Liver (tissue), 8 donors: ENCODE measurements at regions not wholly inside any gene's neighbourhood (a gene's known extent, or its start where the extent isn't known, plus 50 kb on each side); places are given as distances from the start of the nearest gene placed in this dataset.

ENCODE experiments used
- DNase-seq: peaks from one replicate; pipeline ENCODE4 v3.0.0-alpha.2; 2017; ENCODE audit warnings: low spot score
- H3K27ac ChIP-seq, 2 donors: one replicate each; pipeline ENCODE4 v1.7.0; 2013; ENCODE audit warnings: inconsistent platforms in 2 of 2, low read length in 2 of 2, control low read depth in 1 of 2, low read depth in 1 of 2, mild to moderate bottlenecking in 1 of 2
- H3K27me3 ChIP-seq, 4 donors: one replicate each; pipeline versions ENCODE4 v1.6.1 to v1.7.0; 2013; ENCODE audit warnings: low read length in 3 of 4, inconsistent platforms in 1 of 4, mild to moderate bottlenecking in 1 of 4, moderate library complexity in 1 of 4; ENCODE audit not compliant: control insufficient read depth in 4 of 4, insufficient read depth in 4 of 4
- H3K36me3 ChIP-seq, 4 donors: one replicate each; pipeline versions ENCODE4 v1.6.1 to v1.7.0; 2013; ENCODE audit warnings: low read length in 3 of 4, mild to moderate bottlenecking in 3 of 4, low read depth in 1 of 4, moderate library complexity in 1 of 4; ENCODE audit not compliant: control insufficient read depth in 4 of 4, insufficient read depth in 3 of 4
- H3K4me1 ChIP-seq, 4 donors: one replicate each; pipeline versions ENCODE4 v1.6.1 to v1.7.0; 2013; ENCODE audit warnings: low read length in 3 of 4, mild to moderate bottlenecking in 3 of 4, moderate library complexity in 1 of 4; ENCODE audit not compliant: control insufficient read depth in 4 of 4, insufficient read depth in 4 of 4
- H3K4me3 ChIP-seq, 3 donors: one replicate each; pipeline versions ENCODE4 v1.6.1 to v1.7.0; 2013; ENCODE audit warnings: low read length in 3 of 3, control low read depth in 1 of 3, low read depth in 1 of 3, mild to moderate bottlenecking in 1 of 3
- H3K9ac ChIP-seq, 2 donors: one replicate each; pipeline ENCODE4 v1.7.0; 2013; ENCODE audit warnings: low read length in 2 of 2, mild to moderate bottlenecking in 2 of 2, moderate library complexity in 2 of 2, control low read depth in 1 of 2, low read depth in 1 of 2
- H3K9me3 ChIP-seq, 4 donors: one replicate each; pipeline versions ENCODE4 v1.6.1 to v1.7.0; 2013; ENCODE audit warnings: low read length in 3 of 4; ENCODE audit not compliant: control insufficient read depth in 4 of 4
- ATF3 ChIP-seq: IDR thresholded peaks from 2 replicates; pipeline ENCODE4 v1.6.1; 2016; ENCODE audit warnings: antibody characterized with exemption
- FOXA1 ChIP-seq: IDR thresholded peaks from 2 replicates; pipeline ENCODE4 v1.6.1; 2016; ENCODE audit warnings: antibody characterized with exemption
- FOXA2 ChIP-seq: IDR thresholded peaks from 2 replicates; pipeline ENCODE4 v1.6.1; 2016; ENCODE audit warnings: antibody characterized with exemption
- HNF4A ChIP-seq, 2 donors: conservative IDR thresholded peaks; 2 replicates each; pipeline ENCODE4 v1.6.1; 2016; ENCODE audit warnings: antibody characterized with exemption in 2 of 2, mild to moderate bottlenecking in 2 of 2
- HNF4G ChIP-seq: IDR thresholded peaks from 2 replicates; pipeline ENCODE4 v1.6.1; 2016; ENCODE audit warnings: antibody characterized with exemption
- JUND ChIP-seq, 2 donors: IDR thresholded peaks; 2 replicates each; pipeline ENCODE4 v1.6.1; 2016; ENCODE audit warnings: antibody characterized with exemption in 2 of 2
- NR2F2 ChIP-seq: IDR thresholded peaks from 2 replicates; pipeline ENCODE4 v1.6.1; 2016; ENCODE audit warnings: antibody characterized with exemption
- RAD21 ChIP-seq, 2 donors: IDR thresholded peaks; 2 replicates each; pipeline ENCODE4 v1.6.1; 2016; ENCODE audit warnings: antibody characterized with exemption in 2 of 2, mild to moderate bottlenecking in 2 of 2
- RXRA ChIP-seq, 2 donors: IDR thresholded peaks; 2 replicates each; pipeline ENCODE4 v1.6.1; 2017 to 2018; ENCODE audit warnings: antibody characterized with exemption in 2 of 2, mild to moderate bottlenecking in 1 of 2
- SP1 ChIP-seq: IDR thresholded peaks from 2 replicates; pipeline ENCODE4 v1.6.1; 2018; ENCODE audit warnings: antibody characterized with exemption, mild to moderate bottlenecking
- TAF1 ChIP-seq: conservative IDR thresholded peaks from 2 replicates; pipeline ENCODE4 v1.6.1; 2016; ENCODE audit warnings: antibody characterized with exemption, mild to moderate bottlenecking
- YY1 ChIP-seq: IDR thresholded peaks from 2 replicates; pipeline ENCODE4 v1.6.1; 2016; ENCODE audit warnings: antibody characterized with exemption, mild to moderate bottlenecking
- WGBS: extraction: QIAGEN DNeasy Blood & Tissue Kit; methylation state at CpG from one replicate; pipeline ENCODE4 v1.1.7; 2013; 5-methylcytosine and 5-hydroxymethylcytosine counted together
- TF ChIP-seq, protein P1 (sequence below): fragments of 150-350 bp; IDR thresholded peaks from 2 replicates; pipeline ENCODE4 v1.5.1; 2017; ENCODE audit warnings: improper control_type of control experiment, low read depth, low read length; ENCODE audit not compliant: missing input control
- TF ChIP-seq, protein P2 (sequence below): IDR thresholded peaks from 2 replicates; pipeline ENCODE4 v1.6.1; 2016; ENCODE audit warnings: antibody characterized with exemption
- TF ChIP-seq, protein P3 (sequence below): IDR thresholded peaks from 2 replicates; pipeline ENCODE4 v1.6.1; 2016; ENCODE audit warnings: antibody characterized with exemption
- donor health status: healthy.
- donor health status: healthy.
- donor health status: healthy.
- donor health status: healthy.
- donor health status: healthy.

DNA sequence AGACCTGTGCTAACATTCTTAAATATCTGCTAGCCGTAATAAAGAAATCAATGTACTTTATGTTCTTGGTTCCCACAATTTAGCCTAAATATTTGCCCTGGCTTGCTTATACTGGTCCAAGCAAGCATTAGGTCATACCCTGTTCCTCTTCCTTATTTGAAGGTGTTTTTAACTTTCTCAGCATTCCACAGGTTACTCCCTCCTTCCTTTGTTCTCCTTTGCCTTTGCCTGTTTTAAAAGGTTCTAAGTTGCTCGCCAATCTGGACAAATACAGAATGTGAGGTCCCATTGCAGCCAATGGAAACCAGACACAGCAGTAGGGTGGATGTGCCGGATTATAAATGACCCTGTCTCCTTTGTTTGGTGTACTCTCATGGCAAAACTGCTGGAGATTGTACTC, 436.8 kb upstream of the PCDH7 start:
- Histone ChIP-seq H3K27me3 (no peaks in the 10 kb centered on the region), H3K9me3 (no peaks in the 10 kb centered on the region), H3K9ac (no peak overlapping the region), H3K4me1 (no peaks in the 10 kb centered on the region), H3K27ac (no peak overlapping the region), H3K4me3 (no peak overlapping the region), H3K36me3 (no peaks in the 10 kb centered on the region)
- TF ChIP-seq HNF4A (conservative IDR thresholded peaks at IDR 0.05) (no peak), FOXA2 (no peak), HNF4G (no peak), FOXA1 (no peak), ATF3 (no peak), RAD21 (IDR thresholded peaks at IDR 0.05) (no peak), TAF1 (no peak), SP1 (no peak)
- TF ChIP-seq, protein P1, sequence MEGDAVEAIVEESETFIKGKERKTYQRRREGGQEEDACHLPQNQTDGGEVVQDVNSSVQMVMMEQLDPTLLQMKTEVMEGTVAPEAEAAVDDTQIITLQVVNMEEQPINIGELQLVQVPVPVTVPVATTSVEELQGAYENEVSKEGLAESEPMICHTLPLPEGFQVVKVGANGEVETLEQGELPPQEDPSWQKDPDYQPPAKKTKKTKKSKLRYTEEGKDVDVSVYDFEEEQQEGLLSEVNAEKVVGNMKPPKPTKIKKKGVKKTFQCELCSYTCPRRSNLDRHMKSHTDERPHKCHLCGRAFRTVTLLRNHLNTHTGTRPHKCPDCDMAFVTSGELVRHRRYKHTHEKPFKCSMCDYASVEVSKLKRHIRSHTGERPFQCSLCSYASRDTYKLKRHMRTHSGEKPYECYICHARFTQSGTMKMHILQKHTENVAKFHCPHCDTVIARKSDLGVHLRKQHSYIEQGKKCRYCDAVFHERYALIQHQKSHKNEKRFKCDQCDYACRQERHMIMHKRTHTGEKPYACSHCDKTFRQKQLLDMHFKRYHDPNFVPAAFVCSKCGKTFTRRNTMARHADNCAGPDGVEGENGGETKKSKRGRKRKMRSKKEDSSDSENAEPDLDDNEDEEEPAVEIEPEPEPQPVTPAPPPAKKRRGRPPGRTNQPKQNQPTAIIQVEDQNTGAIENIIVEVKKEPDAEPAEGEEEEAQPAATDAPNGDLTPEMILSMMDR: no peak
- no peak for DNase-seq
- 71% methylated on average over 3 of the region's 3 CpGs for WGBS

GRCh38 chr4:30294295-30294694, 425.9 kb upstream of the PCDH7 start:
- 36% methylated on average over 3 of the region's 3 CpGs for WGBS
- Histone ChIP-seq H3K9ac (no peak overlapping the region), H3K4me1 (no peaks in the 10 kb centered on the region), H3K27ac (no peak overlapping the region), H3K27me3 (no peaks in the 10 kb centered on the region), H3K36me3 (no peaks in the 10 kb centered on the region), H3K9me3 (peaks cover 0 to 2% (median 0%) of the 10 kb centered on the region in 4 donors), H3K4me3 (no peak overlapping the region)
- no peak for TF ChIP-seq SP1
- TF ChIP-seq NR2F2: no peak
- TF ChIP-seq TAF1: no peak
- no peak for TF ChIP-seq YY1
- TF ChIP-seq ATF3: no peak
- no peak for TF ChIP-seq RXRA (IDR thresholded peaks at IDR 0.05)
- TF ChIP-seq, protein P2, sequence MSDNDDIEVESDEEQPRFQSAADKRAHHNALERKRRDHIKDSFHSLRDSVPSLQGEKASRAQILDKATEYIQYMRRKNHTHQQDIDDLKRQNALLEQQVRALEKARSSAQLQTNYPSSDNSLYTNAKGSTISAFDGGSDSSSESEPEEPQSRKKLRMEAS: no peak
- TF ChIP-seq FOXA1: no peak
- TF ChIP-seq, protein P1: no peak
- no peak for DNase-seq

DNA sequence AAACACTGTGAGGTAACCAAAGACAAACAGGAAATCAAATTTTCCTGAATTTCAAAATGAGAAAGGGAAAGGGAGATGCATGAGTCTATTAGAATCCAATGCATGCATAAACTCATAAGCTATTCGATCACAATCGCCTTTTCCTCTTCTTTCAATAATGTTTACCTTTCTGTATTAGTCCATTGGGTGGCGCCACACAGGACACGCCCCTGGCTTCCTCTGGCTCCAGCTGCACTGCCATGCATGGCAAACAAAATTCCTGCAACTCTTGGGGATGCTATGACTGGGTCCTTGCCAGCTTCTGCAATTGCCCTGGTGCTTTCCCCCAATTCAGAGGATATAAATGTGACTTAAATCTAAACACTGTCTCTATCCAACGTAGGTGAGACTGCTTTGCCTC, 424.5 kb upstream of the PCDH7 start:
- H3K27ac ChIP-seq: no peak overlapping the region
- H3K4me3 ChIP-seq: no peak overlapping the region
- WGBS: 57% methylated on average over 5 of the region's 5 CpGs
- no peaks in the 10 kb centered on the region for H3K36me3 ChIP-seq
- peaks cover 0 to 2% (median 0%) of the 10 kb centered on the region in 4 donors for H3K9me3 ChIP-seq
- no peak for DNase-seq
- no peak overlapping the region for H3K9ac ChIP-seq
- no peaks in the 10 kb centered on the region for H3K27me3 ChIP-seq
- no peaks in the 10 kb centered on the region for H3K4me1 ChIP-seq
- TF ChIP-seq, protein P3, sequence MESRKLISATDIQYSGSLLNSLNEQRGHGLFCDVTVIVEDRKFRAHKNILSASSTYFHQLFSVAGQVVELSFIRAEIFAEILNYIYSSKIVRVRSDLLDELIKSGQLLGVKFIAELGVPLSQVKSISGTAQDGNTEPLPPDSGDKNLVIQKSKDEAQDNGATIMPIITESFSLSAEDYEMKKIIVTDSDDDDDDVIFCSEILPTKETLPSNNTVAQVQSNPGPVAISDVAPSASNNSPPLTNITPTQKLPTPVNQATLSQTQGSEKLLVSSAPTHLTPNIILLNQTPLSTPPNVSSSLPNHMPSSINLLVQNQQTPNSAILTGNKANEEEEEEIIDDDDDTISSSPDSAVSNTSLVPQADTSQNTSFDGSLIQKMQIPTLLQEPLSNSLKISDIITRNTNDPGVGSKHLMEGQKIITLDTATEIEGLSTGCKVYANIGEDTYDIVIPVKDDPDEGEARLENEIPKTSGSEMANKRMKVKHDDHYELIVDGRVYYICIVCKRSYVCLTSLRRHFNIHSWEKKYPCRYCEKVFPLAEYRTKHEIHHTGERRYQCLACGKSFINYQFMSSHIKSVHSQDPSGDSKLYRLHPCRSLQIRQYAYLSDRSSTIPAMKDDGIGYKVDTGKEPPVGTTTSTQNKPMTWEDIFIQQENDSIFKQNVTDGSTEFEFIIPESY: no peak
- TF ChIP-seq YY1 (no peak), JUND (IDR thresholded peaks at IDR 0.05) (no peak), ATF3 (no peak), RXRA (IDR thresholded peaks at IDR 0.05) (no peak), RAD21 (IDR thresholded peaks at IDR 0.05) (no peak), FOXA1 (no peak), FOXA2 (no peak), HNF4G (no peak), TAF1 (no peak)
- TF ChIP-seq, protein P2: no peak
- TF ChIP-seq, protein P1: no peak
